Gastrocnemius medialis (tissue), 4 donors: ENCODE measurements at regions not wholly inside any gene's neighbourhood (a gene's known extent, or its start where the extent isn't known, plus 50 kb on each side); places are given as distances from the start of the nearest gene placed in this dataset.

Experiments
- ATAC-seq, 2 donors: fragments of 150-250 bp; one replicate each; pipeline ENCODE4 v1.9.1; 2016
- DNase-seq, 2 donors: peaks; one replicate each; pipeline ENCODE4 v3.0.0-alpha.2; 2019
- H3K27ac ChIP-seq, 4 donors: fragments of 200-600 bp; sonication (generic); 1 replicate in 1 of 4; 2 replicates in 3 of 4; pipeline ENCODE4 v1.5.1; 2016 to 2018; ENCODE audit warnings: mild to moderate bottlenecking in 2 of 4, moderate library complexity in 1 of 4
- H3K27me3 ChIP-seq, 3 donors: fragments of 200-600 bp; sonication (generic) in 2 of 3; 1 replicate in 1 of 3; 2 replicates in 2 of 3; pipeline versions ENCODE4 v1.5.1 to v1.6.0; 2016 to 2019; ENCODE audit warnings: mild to moderate bottlenecking in 1 of 3, moderate library complexity in 1 of 3
- H3K36me3 ChIP-seq, 2 donors: fragments of 200-600 bp; sonication (generic) in 1 of 2; one replicate each; pipeline ENCODE4 v1.5.1; 2017 to 2018
- H3K4me1 ChIP-seq, 2 donors: fragments of 200-600 bp; sonication (generic) in 1 of 2; one replicate each; pipeline ENCODE4 v1.5.1; 2016 to 2017; ENCODE audit warnings: mild to moderate bottlenecking in 2 of 2
- H3K4me3 ChIP-seq, 4 donors: fragments of 200-600 bp; sonication (generic) in 3 of 4; 1 replicate in 1 of 4; 2 replicates in 3 of 4; pipeline ENCODE4 v1.5.1; 2016 to 2019; ENCODE audit warnings: mild to moderate bottlenecking in 2 of 4
- H3K9me3 ChIP-seq, 3 donors: fragments of 200-600 bp; sonication (generic) in 2 of 3; 1 replicate in 1 of 3; 2 replicates in 2 of 3; pipeline ENCODE4 v1.5.1; 2016 to 2019
- POLR2A ChIP-seq, 2 donors: fragments of 450-650 bp; IDR thresholded peaks; one replicate each; pipeline ENCODE4 v1.6.1; 2017; ENCODE audit warnings: antibody characterized with exemption in 2 of 2, mild to moderate bottlenecking in 2 of 2, moderate library complexity in 2 of 2
- in situ Hi-C, 4 donors: fragments of 200-750 bp; cut with MboI; loops; one replicate each; pipeline versions ENCODE4 v1.15.0 to v1.8.0; 2017; ENCODE audit warnings: low sequenced_read_pairs in 4 of 4
- intact Hi-C: fragments of 100-400 bp; cut with DNase I; formaldehyde crosslinking; loops from one replicate; pipeline ENCODE4 v1.15.1; 2023; ENCODE audit warnings: low total_unique reads
- TF ChIP-seq, protein P1 (sequence below), 5 experiments: fragments of 450-650 bp in 3 of 5; fragments of 200-600 bp in 2 of 5; sonication (generic) in 2 of 5; IDR thresholded peaks in 4 of 5; conservative IDR thresholded peaks in 1 of 5; 1 replicate in 4 of 5; 2 replicates in 1 of 5; pipeline ENCODE4 v1.5.1; 2016 to 2019; ENCODE audit warnings: antibody characterized with exemption in 5 of 5, mild to moderate bottlenecking in 3 of 5, moderate library complexity in 3 of 5

DNA sequence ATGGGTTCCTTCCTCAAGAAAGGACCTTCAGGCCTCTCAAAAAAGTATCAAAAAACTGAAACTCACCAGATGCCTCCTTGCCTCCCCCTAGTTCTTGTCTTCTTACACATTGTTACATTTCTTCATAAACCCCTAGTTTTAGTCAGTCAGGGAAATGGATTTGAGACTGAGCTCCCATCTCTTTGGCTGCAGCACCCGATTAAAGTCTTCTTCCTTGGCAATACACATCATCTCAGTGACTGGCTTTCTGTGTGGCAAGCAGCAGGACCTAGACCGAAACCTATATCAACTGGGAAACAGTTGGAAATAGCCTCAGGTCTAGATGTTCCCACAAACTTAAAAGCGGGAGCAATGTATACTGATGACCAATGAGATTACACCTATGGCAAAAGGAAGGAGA, 512.2 kb upstream of the PKDCC start:
- Histone ChIP-seq H3K4me3 (no peak overlapping the region), H3K36me3 (no peaks in the 10 kb centered on the region), H3K9me3 (no peaks in the 10 kb centered on the region), H3K27me3 (no peaks in the 10 kb centered on the region), H3K4me1 (no peaks in the 10 kb centered on the region), H3K27ac (no peak overlapping the region)
- in situ Hi-C loops, result no loop called here
- intact Hi-C loops, result no loop called here
- DNase-seq, result no peak
- no peak for TF ChIP-seq POLR2A (IDR thresholded peaks at IDR 0.05)
- TF ChIP-seq, protein P1, sequence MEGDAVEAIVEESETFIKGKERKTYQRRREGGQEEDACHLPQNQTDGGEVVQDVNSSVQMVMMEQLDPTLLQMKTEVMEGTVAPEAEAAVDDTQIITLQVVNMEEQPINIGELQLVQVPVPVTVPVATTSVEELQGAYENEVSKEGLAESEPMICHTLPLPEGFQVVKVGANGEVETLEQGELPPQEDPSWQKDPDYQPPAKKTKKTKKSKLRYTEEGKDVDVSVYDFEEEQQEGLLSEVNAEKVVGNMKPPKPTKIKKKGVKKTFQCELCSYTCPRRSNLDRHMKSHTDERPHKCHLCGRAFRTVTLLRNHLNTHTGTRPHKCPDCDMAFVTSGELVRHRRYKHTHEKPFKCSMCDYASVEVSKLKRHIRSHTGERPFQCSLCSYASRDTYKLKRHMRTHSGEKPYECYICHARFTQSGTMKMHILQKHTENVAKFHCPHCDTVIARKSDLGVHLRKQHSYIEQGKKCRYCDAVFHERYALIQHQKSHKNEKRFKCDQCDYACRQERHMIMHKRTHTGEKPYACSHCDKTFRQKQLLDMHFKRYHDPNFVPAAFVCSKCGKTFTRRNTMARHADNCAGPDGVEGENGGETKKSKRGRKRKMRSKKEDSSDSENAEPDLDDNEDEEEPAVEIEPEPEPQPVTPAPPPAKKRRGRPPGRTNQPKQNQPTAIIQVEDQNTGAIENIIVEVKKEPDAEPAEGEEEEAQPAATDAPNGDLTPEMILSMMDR (IDR thresholded peaks at IDR 0.05 in 4 of 5, conservative IDR thresholded peaks at IDR 0.05 in 1 of 5), result no peak
- no peak for ATAC-seq

DNA sequence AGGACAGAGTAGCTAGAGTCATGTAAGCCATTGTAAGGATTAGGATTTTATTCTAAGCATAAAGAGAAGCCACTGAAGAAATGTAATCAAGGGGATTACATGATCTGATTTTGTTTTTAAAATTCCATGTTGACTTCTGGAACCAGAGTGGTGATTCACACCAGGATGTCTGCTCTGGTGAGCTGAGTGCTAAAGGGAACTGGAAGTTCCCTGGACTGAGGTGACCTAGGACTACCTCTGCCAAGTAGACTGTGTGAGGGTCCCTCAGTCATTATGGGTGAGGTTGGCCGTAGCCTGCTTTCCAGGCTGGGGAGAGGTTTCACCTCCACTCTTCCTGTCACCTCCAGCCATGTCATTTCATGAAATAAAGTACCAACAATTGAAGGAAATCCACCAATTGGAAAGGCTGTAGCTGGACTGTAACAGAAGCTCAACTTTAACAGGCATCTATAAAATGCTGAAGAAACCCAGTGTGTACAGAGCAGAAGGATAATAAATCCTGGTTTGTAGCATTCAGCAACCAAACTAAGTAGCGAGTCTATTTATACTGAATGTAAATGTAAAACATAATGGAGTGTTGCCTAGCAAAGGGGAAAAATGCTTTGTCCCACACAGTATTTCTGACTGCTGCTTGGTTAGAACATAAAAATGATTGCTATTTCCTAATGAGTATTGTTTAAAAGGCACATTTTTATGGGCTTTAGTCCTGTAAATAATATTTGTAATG, 507.4 kb upstream of the PKDCC start:
- Histone ChIP-seq H3K27me3 (no peaks in the 10 kb centered on the region), H3K9me3 (no peaks in the 10 kb centered on the region), H3K36me3 (no peaks in the 10 kb centered on the region), H3K4me3 (no peak overlapping the region), H3K27ac (no peak overlapping the region), H3K4me1 (no peaks in the 10 kb centered on the region)
- no peak for ATAC-seq
- TF ChIP-seq, protein P1 (IDR thresholded peaks at IDR 0.05 in 4 of 5, conservative IDR thresholded peaks at IDR 0.05 in 1 of 5), result no peak
- no peak for TF ChIP-seq POLR2A (IDR thresholded peaks at IDR 0.05)
- in situ Hi-C loops (no loop called here), intact Hi-C loops (no loop called here)
- DNase-seq, result no peak

DNA sequence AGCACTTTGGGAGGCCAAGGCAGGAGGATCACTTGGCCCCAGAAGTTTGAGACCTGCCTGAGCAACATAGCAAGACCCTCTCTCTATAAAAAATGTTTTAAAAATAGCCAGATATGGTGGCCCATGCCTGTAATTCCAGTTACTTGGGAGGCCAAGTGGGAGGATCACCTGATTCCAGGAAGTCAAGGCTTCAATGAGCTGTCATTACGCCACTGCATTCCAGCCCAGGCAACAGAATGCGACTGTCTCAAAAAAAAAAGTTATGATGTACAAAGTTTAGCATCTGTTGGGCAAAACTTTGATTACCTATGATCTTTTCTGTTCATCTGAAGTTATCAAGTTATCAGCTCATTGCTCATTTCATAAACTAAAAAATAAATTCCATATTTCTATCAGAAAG, 504.1 kb upstream of the PKDCC start:
- H3K4me3 ChIP-seq, result no peak overlapping the region
- no peaks in the 10 kb centered on the region for H3K27me3 ChIP-seq
- no peaks in the 10 kb centered on the region for H3K36me3 ChIP-seq
- intact Hi-C loops (no loop called here), in situ Hi-C loops (no loop called here)
- TF ChIP-seq POLR2A (IDR thresholded peaks at IDR 0.05), result no peak
- TF ChIP-seq, protein P1 (IDR thresholded peaks at IDR 0.05 in 4 of 5, conservative IDR thresholded peaks at IDR 0.05 in 1 of 5), result no peak
- ATAC-seq, result no peak
- no peaks in the 10 kb centered on the region for H3K4me1 ChIP-seq
- H3K27ac ChIP-seq, result no peak overlapping the region
- DNase-seq, result no peak
- no peaks in the 10 kb centered on the region for H3K9me3 ChIP-seq

DNA sequence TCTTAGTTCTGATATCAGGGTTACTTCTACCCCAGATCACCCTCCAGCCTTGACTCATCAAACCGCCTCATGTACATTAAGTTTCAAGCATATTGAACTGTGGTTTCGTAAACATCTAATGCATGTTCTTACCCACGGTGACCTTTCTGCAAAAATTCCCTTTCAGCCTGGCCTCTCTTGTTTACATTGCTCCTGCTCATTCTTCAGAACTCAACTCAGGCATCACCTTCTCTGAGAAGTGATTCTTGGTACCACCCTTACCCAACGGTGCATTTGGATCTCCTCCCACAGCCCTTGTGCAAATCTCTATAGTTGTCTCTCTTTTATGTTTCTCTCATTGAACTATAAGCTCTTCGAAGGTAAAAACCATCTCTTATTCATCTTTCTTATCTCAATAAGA, 503.1 kb upstream of the PKDCC start:
- Histone ChIP-seq H3K4me1 (no peaks in the 10 kb centered on the region), H3K27ac (no peak overlapping the region), H3K36me3 (no peaks in the 10 kb centered on the region), H3K27me3 (no peaks in the 10 kb centered on the region), H3K4me3 (no peak overlapping the region), H3K9me3 (no peaks in the 10 kb centered on the region)
- no peak for DNase-seq
- TF ChIP-seq, protein P1 (IDR thresholded peaks at IDR 0.05 in 4 of 5, conservative IDR thresholded peaks at IDR 0.05 in 1 of 5), result no peak
- TF ChIP-seq POLR2A (IDR thresholded peaks at IDR 0.05), result no peak
- in situ Hi-C loops, result no loop called here
- ATAC-seq, result no peak
- intact Hi-C loops, result no loop called here

DNA sequence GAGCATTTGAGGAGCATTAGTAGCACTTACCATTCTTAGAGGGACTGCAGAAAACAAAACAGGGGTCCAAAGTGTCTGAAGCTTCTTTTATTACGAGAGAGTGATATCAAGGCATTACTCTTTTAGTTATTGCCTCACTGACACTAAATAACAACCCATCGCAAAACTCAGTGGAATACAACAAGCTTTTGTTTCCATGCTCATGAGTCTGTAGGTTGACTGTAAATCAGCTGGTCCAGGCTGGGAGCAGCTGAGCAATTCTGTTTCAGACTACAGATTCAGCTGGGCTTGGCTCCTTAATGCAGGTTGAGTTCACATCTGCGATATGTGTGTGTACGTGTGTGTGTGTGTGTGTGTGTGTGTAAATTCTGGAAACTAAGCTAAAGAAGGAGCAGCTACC, 501.8 kb upstream of the PKDCC start:
- ATAC-seq (no peak), DNase-seq (no peak)
- H3K4me1 ChIP-seq, result no peaks in the 10 kb centered on the region
- H3K36me3 ChIP-seq, result no peaks in the 10 kb centered on the region
- H3K4me3 ChIP-seq, result no peak overlapping the region
- H3K27ac ChIP-seq, result no peak overlapping the region
- intact Hi-C loops, result no loop called here
- in situ Hi-C loops, result no loop called here
- TF ChIP-seq, protein P1 (IDR thresholded peaks at IDR 0.05 in 4 of 5, conservative IDR thresholded peaks at IDR 0.05 in 1 of 5), result no peak
- TF ChIP-seq POLR2A (IDR thresholded peaks at IDR 0.05), result no peak
- H3K27me3 ChIP-seq, result no peaks in the 10 kb centered on the region
- no peaks in the 10 kb centered on the region for H3K9me3 ChIP-seq
